HG02973 (cell line): ENCODE measurements at regions not wholly inside any gene's neighbourhood (a gene's known extent, or its start where the extent isn't known, plus 50 kb on each side); places are given as distances from the start of the nearest gene placed in this dataset.

Experiments used
- ATAC-seq: cut with Tn5 transposase; IDR thresholded peaks from one replicate; pipeline ENCODE4 v1.9.1; 2021; ENCODE audit warnings: moderate library complexity; ENCODE audit not compliant: unreplicated experiment

- no peak for ATAC-seq
Observed at GRCh38 chr22:49609207-49609876, 218.3 kb downstream of the BRD1 start.

- ATAC-seq, result no peak
Observed at GRCh38 chr22:49608660-49609059, 219.0 kb downstream of the BRD1 start.

- no peak for ATAC-seq
Observed at GRCh38 chr22:49608228-49608627, 219.4 kb downstream of the BRD1 start.

GRCh38 chr22:49607821-49608220 is 219.9 kb downstream of the BRD1 start:
- no peak for ATAC-seq

- ATAC-seq, result no peak
Observed at GRCh38 chr22:49606562-49607290, 220.9 kb downstream of the BRD1 start.

GRCh38 chr22:49604732-49605302 is 222.9 kb downstream of the BRD1 start:
- ATAC-seq, result no peak

- no peak for ATAC-seq
Observed at GRCh38 chr22:49603016-49603415, 224.7 kb downstream of the BRD1 start.

GRCh38 chr22:49602481-49602880 is 225.2 kb downstream of the BRD1 start:
- no peak for ATAC-seq

- no peak for ATAC-seq
Observed at GRCh38 chr22:49601614-49602321, 225.9 kb downstream of the BRD1 start.

- ATAC-seq, result no peak
Observed at GRCh38 chr22:49600891-49601431, 226.7 kb downstream of the BRD1 start.

- no peak for ATAC-seq
Observed at GRCh38 chr22:49600468-49600867, 227.2 kb downstream of the BRD1 start.

- ATAC-seq, result no peak
Observed at GRCh38 chr22:49599691-49600455, 227.8 kb downstream of the BRD1 start.

GRCh38 chr22:49599039-49599438 is 228.6 kb downstream of the BRD1 start:
- ATAC-seq, result no peak

GRCh38 chr22:49598338-49598737 is 229.3 kb downstream of the BRD1 start:
- no peak for ATAC-seq

- no peak for ATAC-seq
Observed at GRCh38 chr22:49597428-49598039, 230.1 kb downstream of the BRD1 start.

GRCh38 chr22:49595465-49596078 is 232.1 kb downstream of the BRD1 start:
- no peak for ATAC-seq

GRCh38 chr22:49594078-49594477 is 233.6 kb downstream of the BRD1 start:
- no peak for ATAC-seq

- no peak for ATAC-seq
Observed at GRCh38 chr22:49593509-49593908, 234.2 kb downstream of the BRD1 start.

GRCh38 chr22:49592780-49593501 is 234.7 kb downstream of the BRD1 start:
- ATAC-seq, result no peak
